ENCODE measurements at regions not wholly inside any gene's neighbourhood (a gene's known extent, or its start where the extent isn't known, plus 50 kb on each side); places are given as distances from the start of the nearest gene placed in this dataset.

DNA sequence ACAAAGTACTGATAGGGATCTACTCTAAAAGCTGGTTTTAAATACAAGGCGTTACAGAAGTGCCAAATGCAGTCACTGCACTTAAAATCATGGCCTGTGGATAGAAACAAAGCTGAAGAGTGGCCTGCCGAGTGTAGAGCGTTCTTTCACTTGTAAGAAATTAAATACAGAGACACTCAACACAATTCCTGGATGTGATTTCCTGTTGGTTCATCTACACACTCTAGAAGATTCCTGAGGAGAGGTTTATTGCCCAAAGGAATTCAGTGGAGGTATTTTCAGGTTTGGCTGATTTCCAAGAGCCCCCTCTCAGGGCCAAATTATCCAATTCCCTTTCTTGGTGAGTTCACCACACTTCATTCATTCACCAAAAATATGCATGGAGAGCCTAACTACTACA, 200.3 kb upstream of the IL12A start (continued):
- TF ChIP-seq, protein P1, sequence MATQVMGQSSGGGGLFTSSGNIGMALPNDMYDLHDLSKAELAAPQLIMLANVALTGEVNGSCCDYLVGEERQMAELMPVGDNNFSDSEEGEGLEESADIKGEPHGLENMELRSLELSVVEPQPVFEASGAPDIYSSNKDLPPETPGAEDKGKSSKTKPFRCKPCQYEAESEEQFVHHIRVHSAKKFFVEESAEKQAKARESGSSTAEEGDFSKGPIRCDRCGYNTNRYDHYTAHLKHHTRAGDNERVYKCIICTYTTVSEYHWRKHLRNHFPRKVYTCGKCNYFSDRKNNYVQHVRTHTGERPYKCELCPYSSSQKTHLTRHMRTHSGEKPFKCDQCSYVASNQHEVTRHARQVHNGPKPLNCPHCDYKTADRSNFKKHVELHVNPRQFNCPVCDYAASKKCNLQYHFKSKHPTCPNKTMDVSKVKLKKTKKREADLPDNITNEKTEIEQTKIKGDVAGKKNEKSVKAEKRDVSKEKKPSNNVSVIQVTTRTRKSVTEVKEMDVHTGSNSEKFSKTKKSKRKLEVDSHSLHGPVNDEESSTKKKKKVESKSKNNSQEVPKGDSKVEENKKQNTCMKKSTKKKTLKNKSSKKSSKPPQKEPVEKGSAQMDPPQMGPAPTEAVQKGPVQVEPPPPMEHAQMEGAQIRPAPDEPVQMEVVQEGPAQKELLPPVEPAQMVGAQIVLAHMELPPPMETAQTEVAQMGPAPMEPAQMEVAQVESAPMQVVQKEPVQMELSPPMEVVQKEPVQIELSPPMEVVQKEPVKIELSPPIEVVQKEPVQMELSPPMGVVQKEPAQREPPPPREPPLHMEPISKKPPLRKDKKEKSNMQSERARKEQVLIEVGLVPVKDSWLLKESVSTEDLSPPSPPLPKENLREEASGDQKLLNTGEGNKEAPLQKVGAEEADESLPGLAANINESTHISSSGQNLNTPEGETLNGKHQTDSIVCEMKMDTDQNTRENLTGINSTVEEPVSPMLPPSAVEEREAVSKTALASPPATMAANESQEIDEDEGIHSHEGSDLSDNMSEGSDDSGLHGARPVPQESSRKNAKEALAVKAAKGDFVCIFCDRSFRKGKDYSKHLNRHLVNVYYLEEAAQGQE (IDR thresholded peaks at IDR 0.05; ENCODE audit: unreplicated experiment): no peak
- no peak for TF ChIP-seq EZH2 (IDR thresholded peaks at IDR 0.05; ENCODE audit: low read depth, unreplicated experiment)
- TF ChIP-seq, protein P2, sequence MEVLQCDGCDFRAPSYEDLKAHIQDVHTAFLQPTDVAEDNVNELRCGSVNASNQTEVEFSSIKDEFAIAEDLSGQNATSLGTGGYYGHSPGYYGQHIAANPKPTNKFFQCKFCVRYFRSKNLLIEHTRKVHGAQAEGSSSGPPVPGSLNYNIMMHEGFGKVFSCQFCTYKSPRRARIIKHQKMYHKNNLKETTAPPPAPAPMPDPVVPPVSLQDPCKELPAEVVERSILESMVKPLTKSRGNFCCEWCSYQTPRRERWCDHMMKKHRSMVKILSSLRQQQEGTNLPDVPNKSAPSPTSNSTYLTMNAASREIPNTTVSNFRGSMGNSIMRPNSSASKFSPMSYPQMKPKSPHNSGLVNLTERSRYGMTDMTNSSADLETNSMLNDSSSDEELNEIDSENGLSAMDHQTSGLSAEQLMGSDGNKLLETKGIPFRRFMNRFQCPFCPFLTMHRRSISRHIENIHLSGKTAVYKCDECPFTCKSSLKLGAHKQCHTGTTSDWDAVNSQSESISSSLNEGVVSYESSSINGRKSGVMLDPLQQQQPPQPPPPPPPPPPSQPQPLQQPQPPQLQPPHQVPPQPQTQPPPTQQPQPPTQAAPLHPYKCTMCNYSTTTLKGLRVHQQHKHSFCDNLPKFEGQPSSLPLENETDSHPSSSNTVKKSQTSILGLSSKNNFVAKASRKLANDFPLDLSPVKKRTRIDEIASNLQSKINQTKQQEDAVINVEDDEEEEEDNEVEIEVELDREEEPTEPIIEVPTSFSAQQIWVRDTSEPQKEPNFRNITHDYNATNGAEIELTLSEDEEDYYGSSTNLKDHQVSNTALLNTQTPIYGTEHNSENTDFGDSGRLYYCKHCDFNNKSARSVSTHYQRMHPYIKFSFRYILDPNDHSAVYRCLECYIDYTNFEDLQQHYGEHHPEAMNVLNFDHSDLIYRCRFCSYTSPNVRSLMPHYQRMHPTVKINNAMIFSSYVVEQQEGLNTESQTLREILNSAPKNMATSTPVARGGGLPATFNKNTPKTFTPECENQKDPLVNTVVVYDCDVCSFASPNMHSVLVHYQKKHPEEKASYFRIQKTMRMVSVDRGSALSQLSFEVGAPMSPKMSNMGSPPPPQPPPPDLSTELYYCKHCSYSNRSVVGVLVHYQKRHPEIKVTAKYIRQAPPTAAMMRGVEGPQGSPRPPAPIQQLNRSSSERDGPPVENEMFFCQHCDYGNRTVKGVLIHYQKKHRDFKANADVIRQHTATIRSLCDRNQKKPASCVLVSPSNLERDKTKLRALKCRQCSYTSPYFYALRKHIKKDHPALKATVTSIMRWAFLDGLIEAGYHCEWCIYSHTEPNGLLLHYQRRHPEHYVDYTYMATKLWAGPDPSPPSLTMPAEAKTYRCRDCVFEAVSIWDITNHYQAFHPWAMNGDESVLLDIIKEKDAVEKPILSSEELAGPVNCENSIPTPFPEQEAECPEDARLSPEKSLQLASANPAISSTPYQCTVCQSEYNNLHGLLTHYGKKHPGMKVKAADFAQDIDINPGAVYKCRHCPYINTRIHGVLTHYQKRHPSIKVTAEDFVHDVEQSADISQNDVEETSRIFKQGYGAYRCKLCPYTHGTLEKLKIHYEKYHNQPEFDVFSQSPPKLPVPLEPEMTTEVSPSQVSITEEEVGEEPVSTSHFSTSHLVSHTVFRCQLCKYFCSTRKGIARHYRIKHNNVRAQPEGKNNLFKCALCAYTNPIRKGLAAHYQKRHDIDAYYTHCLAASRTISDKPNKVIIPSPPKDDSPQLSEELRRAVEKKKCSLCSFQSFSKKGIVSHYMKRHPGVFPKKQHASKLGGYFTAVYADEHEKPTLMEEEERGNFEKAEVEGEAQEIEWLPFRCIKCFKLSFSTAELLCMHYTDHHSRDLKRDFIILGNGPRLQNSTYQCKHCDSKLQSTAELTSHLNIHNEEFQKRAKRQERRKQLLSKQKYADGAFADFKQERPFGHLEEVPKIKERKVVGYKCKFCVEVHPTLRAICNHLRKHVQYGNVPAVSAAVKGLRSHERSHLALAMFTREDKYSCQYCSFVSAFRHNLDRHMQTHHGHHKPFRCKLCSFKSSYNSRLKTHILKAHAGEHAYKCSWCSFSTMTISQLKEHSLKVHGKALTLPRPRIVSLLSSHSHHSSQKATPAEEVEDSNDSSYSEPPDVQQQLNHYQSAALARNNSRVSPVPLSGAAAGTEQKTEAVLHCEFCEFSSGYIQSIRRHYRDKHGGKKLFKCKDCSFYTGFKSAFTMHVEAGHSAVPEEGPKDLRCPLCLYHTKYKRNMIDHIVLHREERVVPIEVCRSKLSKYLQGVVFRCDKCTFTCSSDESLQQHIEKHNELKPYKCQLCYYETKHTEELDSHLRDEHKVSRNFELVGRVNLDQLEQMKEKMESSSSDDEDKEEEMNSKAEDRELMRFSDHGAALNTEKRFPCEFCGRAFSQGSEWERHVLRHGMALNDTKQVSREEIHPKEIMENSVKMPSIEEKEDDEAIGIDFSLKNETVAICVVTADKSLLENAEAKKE (CRISPR knock-in tag; IDR thresholded peaks at IDR 0.05): no peak

- Histone ChIP-seq H4K20me1 (replicated peaks; ENCODE audit: insufficient read depth) (no peaks in the 10 kb centered on the region), H3K27ac (ENCODE audit: low read depth) (no peak overlapping the region), H2AFZ (no peak overlapping the region), H3F3A (replicated peaks; ENCODE audit: low read depth) (no peaks in the 10 kb centered on the region), H3K4me1 (ENCODE audit: insufficient read depth) (peaks cover 50% of the 10 kb centered on the region), H3K79me2 (replicated peaks; ENCODE audit: insufficient read depth) (peaks cover 2% of the 10 kb centered on the region; the same call in 1 of the 2 replicates), H3K36me3 (ENCODE audit: insufficient read depth) (no peaks in the 10 kb centered on the region), H3K27me3 (ENCODE audit: insufficient read depth) (no peaks in the 10 kb centered on the region), H3K9me2 (ENCODE audit: insufficient read depth) (no peaks in the 10 kb centered on the region), H3K4me3 (no peak overlapping the region), H3K4me2 (no peak overlapping the region)
- ATAC-seq (no peak), DNase-seq (ENCODE audit: low spot score) (no peak)
- Mint-ChIP-seq H3K36me3 (ENCODE audit: low read depth) (no peaks in the 10 kb centered on the region), H3K9me3 (no peaks in the 10 kb centered on the region), H3K27me3 (ENCODE audit: insufficient read depth, low read depth, poor library complexity) (peaks cover 3% of the 10 kb centered on the region), H3K27ac (no peak overlapping the region), H3K4me1 (peaks cover 38% of the 10 kb centered on the region), H3K4me3 (no peak overlapping the region)
- TF ChIP-seq ZNF331 (CRISPR knock-in tag; IDR thresholded peaks at IDR 0.05; ENCODE audit: low read depth): no peak
- TF ChIP-seq ZNF114 (CRISPR knock-in tag; IDR thresholded peaks at IDR 0.05): no peak
- TF ChIP-seq EZH2 (IDR thresholded peaks at IDR 0.05; ENCODE audit: low read depth, unreplicated experiment): no peak
- TF ChIP-seq NANOG (IDR thresholded peaks at IDR 0.05; ENCODE audit: borderline replicate concordance): no peak
- TF ChIP-seq, protein P3, sequence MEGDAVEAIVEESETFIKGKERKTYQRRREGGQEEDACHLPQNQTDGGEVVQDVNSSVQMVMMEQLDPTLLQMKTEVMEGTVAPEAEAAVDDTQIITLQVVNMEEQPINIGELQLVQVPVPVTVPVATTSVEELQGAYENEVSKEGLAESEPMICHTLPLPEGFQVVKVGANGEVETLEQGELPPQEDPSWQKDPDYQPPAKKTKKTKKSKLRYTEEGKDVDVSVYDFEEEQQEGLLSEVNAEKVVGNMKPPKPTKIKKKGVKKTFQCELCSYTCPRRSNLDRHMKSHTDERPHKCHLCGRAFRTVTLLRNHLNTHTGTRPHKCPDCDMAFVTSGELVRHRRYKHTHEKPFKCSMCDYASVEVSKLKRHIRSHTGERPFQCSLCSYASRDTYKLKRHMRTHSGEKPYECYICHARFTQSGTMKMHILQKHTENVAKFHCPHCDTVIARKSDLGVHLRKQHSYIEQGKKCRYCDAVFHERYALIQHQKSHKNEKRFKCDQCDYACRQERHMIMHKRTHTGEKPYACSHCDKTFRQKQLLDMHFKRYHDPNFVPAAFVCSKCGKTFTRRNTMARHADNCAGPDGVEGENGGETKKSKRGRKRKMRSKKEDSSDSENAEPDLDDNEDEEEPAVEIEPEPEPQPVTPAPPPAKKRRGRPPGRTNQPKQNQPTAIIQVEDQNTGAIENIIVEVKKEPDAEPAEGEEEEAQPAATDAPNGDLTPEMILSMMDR (conservative IDR thresholded peaks at IDR 0.05; ENCODE audit: low read depth in 2 of 2): no peak
- TF ChIP-seq EZH2phosphoT487 (IDR thresholded peaks at IDR 0.05; ENCODE audit: unreplicated experiment): no peak
- TF ChIP-seq CREB1 (CRISPR knock-in tag; IDR thresholded peaks at IDR 0.05; ENCODE audit: low read depth): no peak
Observed at GRCh38 chr3:159789017-159789416, 199.6 kb upstream of the IL12A start.
